Breast epithelium (tissue), 4 donors: ENCODE measurements at regions not wholly inside any gene's neighbourhood (a gene's known extent, or its start where the extent isn't known, plus 50 kb on each side); places are given as distances from the start of the nearest gene placed in this dataset.

Experiments
- DNase-seq, 2 donors: peaks; one replicate each; pipeline ENCODE4 v3.0.0-alpha.2; 2019; ENCODE audit warnings: low spot score in 2 of 2
- H3K27ac ChIP-seq, 2 donors: fragments of 200-600 bp; sonication (generic) in 1 of 2; one replicate each; pipeline ENCODE4 v1.5.1; 2016 to 2019; ENCODE audit warnings: mild to moderate bottlenecking in 1 of 2
- H3K27me3 ChIP-seq, 2 donors: fragments of 200-600 bp; sonication (generic) in 1 of 2; one replicate each; pipeline versions ENCODE4 v1.5.1 to v1.6.0; 2017 to 2019; ENCODE audit warnings: control low read depth in 1 of 2, mild to moderate bottlenecking in 1 of 2
- H3K36me3 ChIP-seq: fragments of 200-600 bp; one replicate; pipeline ENCODE4 v1.5.1; 2019
- H3K4me1 ChIP-seq, 2 donors: fragments of 200-600 bp; sonication (generic); one replicate each; pipeline ENCODE4 v1.5.1; 2016 to 2019; ENCODE audit warnings: control low read depth in 1 of 2
- H3K4me3 ChIP-seq, 3 donors: fragments of 200-600 bp; sonication (generic); 1 replicate in 2 of 3; 2 replicates in 1 of 3; pipeline ENCODE4 v1.5.1; 2016 to 2019; ENCODE audit warnings: mild to moderate bottlenecking in 3 of 3, moderate library complexity in 2 of 3
- H3K9me3 ChIP-seq, 2 donors: fragments of 200-600 bp; sonication (generic) in 1 of 2; one replicate each; pipeline ENCODE4 v1.5.1; 2016 to 2019; ENCODE audit warnings: control low read depth in 1 of 2
- POLR2A ChIP-seq: fragments of 450-650 bp; IDR thresholded peaks from one replicate; pipeline ENCODE4 v1.6.1; 2016; ENCODE audit warnings: antibody characterized with exemption, mild to moderate bottlenecking, moderate library complexity
- POLR2AphosphoS5 ChIP-seq, 3 donors: sonication (generic); formaldehyde crosslinking; IDR thresholded peaks; one replicate each; pipeline ENCODE4 v1.6.1; 2017; ENCODE audit warnings: antibody characterized with exemption in 3 of 3
- intact Hi-C: fragments of 100-400 bp; cut with DNase I; formaldehyde crosslinking; loops from one replicate; pipeline ENCODE4 v1.15.1; 2023; ENCODE audit warnings: low total_unique reads
- TF ChIP-seq, protein P1 (sequence below), 3 donors: fragments of 450-650 bp; IDR thresholded peaks; one replicate each; pipeline ENCODE4 v1.5.1; 2016 to 2017; ENCODE audit warnings: antibody characterized with exemption in 3 of 3, mild to moderate bottlenecking in 3 of 3, moderate library complexity in 3 of 3

DNA sequence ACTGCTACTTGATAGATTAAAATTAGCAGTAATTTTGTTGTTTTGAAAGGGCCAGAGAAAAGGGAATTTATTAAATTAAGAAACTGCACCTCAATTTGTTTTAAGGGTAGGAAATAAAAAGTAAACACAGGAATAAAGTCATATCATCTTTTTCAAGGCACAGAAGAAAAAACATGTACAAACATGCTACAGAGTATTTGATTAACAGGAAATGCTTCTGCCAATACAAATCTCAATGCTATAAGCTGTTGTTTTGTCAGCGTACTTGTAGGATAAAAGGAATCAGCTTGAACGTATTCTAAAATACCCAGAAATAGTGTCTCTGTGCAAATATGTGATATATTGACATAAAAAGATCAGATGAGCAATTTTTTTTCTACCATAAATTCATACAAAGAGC is 474.0 kb upstream of the MGAT4C start:
- no peak for DNase-seq
- intact Hi-C loops: no loop called here
- Histone ChIP-seq H3K36me3 (no peaks in the 10 kb centered on the region), H3K4me3 (no peak overlapping the region), H3K9me3 (no peaks in the 10 kb centered on the region), H3K27me3 (no peaks in the 10 kb centered on the region), H3K4me1 (no peaks in the 10 kb centered on the region), H3K27ac (no peak overlapping the region)
- TF ChIP-seq POLR2A (no peak), POLR2AphosphoS5 (IDR thresholded peaks at IDR 0.05) (no peak)
- TF ChIP-seq, protein P1, sequence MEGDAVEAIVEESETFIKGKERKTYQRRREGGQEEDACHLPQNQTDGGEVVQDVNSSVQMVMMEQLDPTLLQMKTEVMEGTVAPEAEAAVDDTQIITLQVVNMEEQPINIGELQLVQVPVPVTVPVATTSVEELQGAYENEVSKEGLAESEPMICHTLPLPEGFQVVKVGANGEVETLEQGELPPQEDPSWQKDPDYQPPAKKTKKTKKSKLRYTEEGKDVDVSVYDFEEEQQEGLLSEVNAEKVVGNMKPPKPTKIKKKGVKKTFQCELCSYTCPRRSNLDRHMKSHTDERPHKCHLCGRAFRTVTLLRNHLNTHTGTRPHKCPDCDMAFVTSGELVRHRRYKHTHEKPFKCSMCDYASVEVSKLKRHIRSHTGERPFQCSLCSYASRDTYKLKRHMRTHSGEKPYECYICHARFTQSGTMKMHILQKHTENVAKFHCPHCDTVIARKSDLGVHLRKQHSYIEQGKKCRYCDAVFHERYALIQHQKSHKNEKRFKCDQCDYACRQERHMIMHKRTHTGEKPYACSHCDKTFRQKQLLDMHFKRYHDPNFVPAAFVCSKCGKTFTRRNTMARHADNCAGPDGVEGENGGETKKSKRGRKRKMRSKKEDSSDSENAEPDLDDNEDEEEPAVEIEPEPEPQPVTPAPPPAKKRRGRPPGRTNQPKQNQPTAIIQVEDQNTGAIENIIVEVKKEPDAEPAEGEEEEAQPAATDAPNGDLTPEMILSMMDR (IDR thresholded peaks at IDR 0.05): no peak

GRCh38 chr12:86729739-86730138 is 473.5 kb upstream of the MGAT4C start:
- no peak for DNase-seq
- H3K27ac ChIP-seq: no peak overlapping the region
- H3K27me3 ChIP-seq: no peaks in the 10 kb centered on the region
- no peaks in the 10 kb centered on the region for H3K9me3 ChIP-seq
- H3K4me3 ChIP-seq: no peak overlapping the region
- H3K36me3 ChIP-seq: no peaks in the 10 kb centered on the region
- H3K4me1 ChIP-seq: no peaks in the 10 kb centered on the region
- intact Hi-C loops: no loop called here
- TF ChIP-seq POLR2A (no peak), POLR2AphosphoS5 (IDR thresholded peaks at IDR 0.05) (no peak)
- TF ChIP-seq, protein P1 (IDR thresholded peaks at IDR 0.05): no peak

- no peak for DNase-seq
- Histone ChIP-seq H3K36me3 (no peaks in the 10 kb centered on the region), H3K27me3 (no peaks in the 10 kb centered on the region), H3K9me3 (no peaks in the 10 kb centered on the region), H3K4me1 (no peaks in the 10 kb centered on the region), H3K4me3 (no peak overlapping the region), H3K27ac (no peak overlapping the region)
- TF ChIP-seq POLR2A: no peak
- TF ChIP-seq, protein P1 (IDR thresholded peaks at IDR 0.05): no peak
- TF ChIP-seq POLR2AphosphoS5 (IDR thresholded peaks at IDR 0.05): no peak
- intact Hi-C loops: no loop called here
Measured at GRCh38 chr12:86727160-86727559, 471.0 kb upstream of the MGAT4C start.

- H3K36me3 ChIP-seq: no peaks in the 10 kb centered on the region
- no peak for DNase-seq
- TF ChIP-seq POLR2A: no peak
- TF ChIP-seq, protein P1 (IDR thresholded peaks at IDR 0.05): no peak
Measured at GRCh38 chr12:86724716-86725115, 468.5 kb upstream of the MGAT4C start.

GRCh38 chr12:86723326-86723725 is 467.1 kb upstream of the MGAT4C start:
- intact Hi-C loops: no loop called here
- Histone ChIP-seq H3K4me3 (no peak overlapping the region), H3K9me3 (no peaks in the 10 kb centered on the region), H3K4me1 (no peaks in the 10 kb centered on the region), H3K27ac (no peak overlapping the region), H3K36me3 (no peaks in the 10 kb centered on the region), H3K27me3 (no peaks in the 10 kb centered on the region)
- TF ChIP-seq POLR2AphosphoS5 (IDR thresholded peaks at IDR 0.05) (no peak), POLR2A (no peak)
- TF ChIP-seq, protein P1 (IDR thresholded peaks at IDR 0.05): no peak
- no peak for DNase-seq

More at GRCh38 chr12:86724716-86725115, 468.5 kb upstream of the MGAT4C start:
- Histone ChIP-seq H3K4me1 (no peaks in the 10 kb centered on the region), H3K27me3 (no peaks in the 10 kb centered on the region), H3K9me3 (no peaks in the 10 kb centered on the region), H3K27ac (no peak overlapping the region), H3K4me3 (no peak overlapping the region)
- intact Hi-C loops: no loop called here
